K562 (cell line): ENCODE measurements at regions not wholly inside any gene's neighbourhood (a gene's known extent, or its start where the extent isn't known, plus 50 kb on each side); places are given as distances from the start of the nearest gene placed in this dataset.
A peak's percentile ranks its signal among the peaks of the same experiment; 100 is the strongest.

ENCODE experiments used
- ATAC-seq: fragments of 200-7000 bp; cut with Tn5 transposase; 3 replicates; pipeline ENCODE4 v1.9.1; 2020; ENCODE audit warnings: moderate library complexity
- BruUV-seq: library from RNA; stranded (reverse); fragments of 400-500 nt; replicated peaks from 2 replicates; lab custom pipeline; 2021; lab: Mats Ljungman, UMichigan
- CTCF ChIA-PET: fragments of 300-600 bp; formaldehyde crosslinking; extraction: SDS; loops from one replicate; lab custom pipeline; 2021; ENCODE audit warnings: low intra/inter-chr PET ratio; lab: Yijun Ruan, JAX
- POLR2A ChIA-PET: fragments of 300-600, 350-650 bp; sonication (Branson Sonifier 250); formaldehyde crosslinking; extraction: SDS; loops from one replicate; lab custom pipeline; 2021; ENCODE audit warnings: antibody characterized with exemption, inconsistent platforms; lab: Yijun Ruan, JAX
- DNase-seq, 4 experiments: peaks; one replicate each; pipeline versions ENCODE4 v3.0.0 to v3.0.0-alpha.2; 2011 to 2018; ENCODE audit warnings: low spot score in 3 of 4, mixed read lengths in 3 of 4; ENCODE audit errors: extremely low read depth in 1 of 4
- FAIRE-seq: peaks from 2 replicates; lab custom pipeline; 2011; peaks lifted over from hg19 to GRCh38; lab: Jason Lieb, UNC
- H2AFZ ChIP-seq: 2 replicates; pipeline ENCODE4 v1.6.0; 2011; ENCODE audit warnings: low read depth, low read length, control low read depth, inconsistent platforms
- H3K27ac ChIP-seq: fragments of 200-600 bp; 3 replicates; pipeline ENCODE4 v1.8.0; 2011; ENCODE audit warnings: low read depth, mild to moderate bottlenecking, control low read depth, inconsistent platforms, low read length, moderate library complexity, mixed read lengths; ENCODE audit errors: extremely low read depth
- H3K27me3 ChIP-seq, 2 experiments: fragments of 300-600 bp in 1 of 2; 2 replicates in 1 of 2; 3 replicates in 1 of 2; pipeline versions ENCODE4 v1.6.0 to v1.8.0; 2011; ENCODE audit warnings: inconsistent platforms in 2 of 2, low read length in 2 of 2, mild to moderate bottlenecking in 1 of 2, mixed read lengths in 1 of 2, moderate library complexity in 1 of 2; ENCODE audit not compliant: control insufficient read depth in 2 of 2, insufficient read depth in 2 of 2
- H3K36me3 ChIP-seq: fragments of 300-600 bp; 3 replicates; pipeline ENCODE4 v1.8.0; 2011; ENCODE audit warnings: mild to moderate bottlenecking, low read length, inconsistent platforms; ENCODE audit not compliant: control insufficient read depth, insufficient read depth
- H3K4me1 ChIP-seq, 2 experiments: fragments of 200-600 bp in 1 of 2; replicated peaks in 1 of 2; 2 replicates in 1 of 2; 3 replicates in 1 of 2; pipeline versions ENCODE4 v1.5.1 to v1.8.0; 2011; ENCODE audit warnings: inconsistent platforms in 2 of 2, low read length in 2 of 2, mild to moderate bottlenecking in 1 of 2, mixed read lengths in 1 of 2, moderate library complexity in 1 of 2; ENCODE audit not compliant: control insufficient read depth in 2 of 2, insufficient read depth in 2 of 2
- H3K4me2 ChIP-seq: 2 replicates; pipeline ENCODE4 v1.6.1; 2011; ENCODE audit warnings: low read length, control low read depth, inconsistent platforms, mixed read lengths; ENCODE audit not compliant: insufficient read depth
- H3K4me3 ChIP-seq: fragments of 200-600 bp; sonication (generic), shearing (Covaris generic); 2 replicates; pipeline ENCODE4 v1.5.1; 2016; ENCODE audit warnings: control low read depth, inconsistent platforms
- H3K79me2 ChIP-seq: fragments of 200-600 bp; 3 replicates; pipeline ENCODE4 v1.8.0; 2011; ENCODE audit warnings: low read length, inconsistent platforms; ENCODE audit not compliant: control insufficient read depth, insufficient read depth
- H3K9ac ChIP-seq, 2 experiments: 2 replicates each; pipeline versions ENCODE4 v1.6.0 to v1.6.1; 2011; ENCODE audit warnings: low read depth in 2 of 2, low read length in 2 of 2, control low read depth in 1 of 2, inconsistent platforms in 1 of 2, mild to moderate bottlenecking in 1 of 2, mixed read lengths in 1 of 2; ENCODE audit not compliant: insufficient read depth in 1 of 2
- H3K9me1 ChIP-seq: one replicate; pipeline ENCODE4 v1.6.0; 2011; ENCODE audit warnings: inconsistent platforms, mild to moderate bottlenecking, low read length, moderate library complexity; ENCODE audit not compliant: control insufficient read depth, insufficient read depth
- H3K9me3 ChIP-seq: replicated peaks from 2 replicates; pipeline ENCODE4 v1.5.1; 2011; ENCODE audit warnings: low read depth, low read length, inconsistent platforms; ENCODE audit not compliant: control insufficient read depth, insufficient read depth
- H4K20me1 ChIP-seq: replicated peaks from 2 replicates; pipeline ENCODE4 v1.6.1; 2011; ENCODE audit warnings: low read length, inconsistent platforms, mixed read lengths; ENCODE audit not compliant: control insufficient read depth, insufficient read depth
- ILF3 ChIP-seq: fragments of 450-650 bp; IDR thresholded peaks from 2 replicates; pipeline ENCODE4 v1.6.1; 2018; ENCODE audit warnings: antibody characterized with exemption, mild to moderate bottlenecking, moderate library complexity, borderline replicate concordance
- WGBS: fragments of 100-300 bp; shearing (Covaris generic); methylation state at CpG from one replicate; pipeline ENCODE4 v1.1.6; 2016; ENCODE audit warnings: low coverage, mixed read lengths; ENCODE audit not compliant: insufficient coverage; ENCODE audit errors: missing lambda C conversion rate; 5-methylcytosine and 5-hydroxymethylcytosine counted together
- in situ Hi-C: fragments of 300-500 bp; cut with MboI; formaldehyde crosslinking; loops from 4 replicates; pipeline ENCODE4 v1.15.0; 2018; ENCODE audit warnings: inconsistent platforms, mixed read lengths
- intact Hi-C: fragments of 100-400 bp; cut with micrococcal nuclease; formaldehyde crosslinking; loops from 2 replicates; pipeline ENCODE4 v1.14.2; 2022
- TF ChIP-seq, protein P1 (sequence below): sonication (generic); formaldehyde crosslinking; IDR thresholded peaks from 2 replicates; pipeline ENCODE4 v1.4.0; 2020; ENCODE audit warnings: mild to moderate bottlenecking, missing genetic modification reagents
- TF ChIP-seq, protein P2 (sequence below): fragments of 250-450 bp; sonication (Bioruptor Pico); IDR thresholded peaks from 2 replicates; pipeline ENCODE4 v1.8.0; 2022; ENCODE audit warnings: inconsistent platforms, mild to moderate bottlenecking, moderate library complexity, borderline replicate concordance
- TF ChIP-seq, protein P3 (sequence below): fragments of 450-650 bp; formaldehyde crosslinking; IDR thresholded peaks from 2 replicates; pipeline ENCODE4 v1.4.0; 2020; ENCODE audit warnings: mild to moderate bottlenecking, mixed read lengths

DNA sequence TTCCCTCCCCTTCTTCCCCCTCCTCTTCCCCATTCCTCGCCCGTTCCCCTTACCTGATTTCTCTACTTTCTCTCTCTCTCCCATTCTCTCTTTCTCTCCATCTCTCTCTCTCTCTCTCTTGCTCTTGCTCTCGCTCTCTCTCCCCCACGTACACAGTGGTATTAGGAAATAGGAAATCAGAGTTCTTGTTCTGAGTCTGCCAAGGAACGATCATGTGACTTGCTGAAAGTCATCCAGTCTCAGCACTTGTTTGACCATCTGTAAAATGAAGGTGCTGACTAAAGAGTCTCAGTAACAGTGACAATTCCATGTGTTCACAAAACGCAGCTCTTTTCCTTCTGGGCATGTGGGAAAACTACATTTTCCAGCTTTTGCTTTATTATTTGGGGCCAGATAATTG is 445.0 kb upstream of the TGFBR2 start:
- ChIA-PET CTCF (no interaction called here), POLR2A (no interaction called here)
- Histone ChIP-seq H3K79me2 (no peaks in the 10 kb centered on the region), H2AFZ (no peak overlapping the region), H3K27ac (no peak overlapping the region), H4K20me1 (no peaks in the 10 kb centered on the region), H3K4me3 (no peak overlapping the region), H3K4me1 (no peaks in the 10 kb centered on the region), H3K36me3 (no peaks in the 10 kb centered on the region), H3K9ac (no peak overlapping the region), H3K27me3 (no peaks in the 10 kb centered on the region), H3K4me2 (no peak overlapping the region), H3K9me3 (no peaks in the 10 kb centered on the region), H3K9me1 (no peaks in the 10 kb centered on the region)
- no peak for ATAC-seq
- no peak for DNase-seq
- WGBS = 4% methylated on average over 4 of the region's 6 CpGs
- intact Hi-C loops (no loop called here), in situ Hi-C loops (no loop called here)
- no peak for TF ChIP-seq ILF3
- TF ChIP-seq, protein P1, sequence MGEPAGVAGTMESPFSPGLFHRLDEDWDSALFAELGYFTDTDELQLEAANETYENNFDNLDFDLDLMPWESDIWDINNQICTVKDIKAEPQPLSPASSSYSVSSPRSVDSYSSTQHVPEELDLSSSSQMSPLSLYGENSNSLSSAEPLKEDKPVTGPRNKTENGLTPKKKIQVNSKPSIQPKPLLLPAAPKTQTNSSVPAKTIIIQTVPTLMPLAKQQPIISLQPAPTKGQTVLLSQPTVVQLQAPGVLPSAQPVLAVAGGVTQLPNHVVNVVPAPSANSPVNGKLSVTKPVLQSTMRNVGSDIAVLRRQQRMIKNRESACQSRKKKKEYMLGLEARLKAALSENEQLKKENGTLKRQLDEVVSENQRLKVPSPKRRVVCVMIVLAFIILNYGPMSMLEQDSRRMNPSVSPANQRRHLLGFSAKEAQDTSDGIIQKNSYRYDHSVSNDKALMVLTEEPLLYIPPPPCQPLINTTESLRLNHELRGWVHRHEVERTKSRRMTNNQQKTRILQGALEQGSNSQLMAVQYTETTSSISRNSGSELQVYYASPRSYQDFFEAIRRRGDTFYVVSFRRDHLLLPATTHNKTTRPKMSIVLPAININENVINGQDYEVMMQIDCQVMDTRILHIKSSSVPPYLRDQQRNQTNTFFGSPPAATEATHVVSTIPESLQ (CRISPR knock-in tag) = no peak
- TF ChIP-seq, protein P2, sequence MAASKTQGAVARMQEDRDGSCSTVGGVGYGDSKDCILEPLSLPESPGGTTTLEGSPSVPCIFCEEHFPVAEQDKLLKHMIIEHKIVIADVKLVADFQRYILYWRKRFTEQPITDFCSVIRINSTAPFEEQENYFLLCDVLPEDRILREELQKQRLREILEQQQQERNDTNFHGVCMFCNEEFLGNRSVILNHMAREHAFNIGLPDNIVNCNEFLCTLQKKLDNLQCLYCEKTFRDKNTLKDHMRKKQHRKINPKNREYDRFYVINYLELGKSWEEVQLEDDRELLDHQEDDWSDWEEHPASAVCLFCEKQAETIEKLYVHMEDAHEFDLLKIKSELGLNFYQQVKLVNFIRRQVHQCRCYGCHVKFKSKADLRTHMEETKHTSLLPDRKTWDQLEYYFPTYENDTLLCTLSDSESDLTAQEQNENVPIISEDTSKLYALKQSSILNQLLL = no peak
- TF ChIP-seq, protein P3, sequence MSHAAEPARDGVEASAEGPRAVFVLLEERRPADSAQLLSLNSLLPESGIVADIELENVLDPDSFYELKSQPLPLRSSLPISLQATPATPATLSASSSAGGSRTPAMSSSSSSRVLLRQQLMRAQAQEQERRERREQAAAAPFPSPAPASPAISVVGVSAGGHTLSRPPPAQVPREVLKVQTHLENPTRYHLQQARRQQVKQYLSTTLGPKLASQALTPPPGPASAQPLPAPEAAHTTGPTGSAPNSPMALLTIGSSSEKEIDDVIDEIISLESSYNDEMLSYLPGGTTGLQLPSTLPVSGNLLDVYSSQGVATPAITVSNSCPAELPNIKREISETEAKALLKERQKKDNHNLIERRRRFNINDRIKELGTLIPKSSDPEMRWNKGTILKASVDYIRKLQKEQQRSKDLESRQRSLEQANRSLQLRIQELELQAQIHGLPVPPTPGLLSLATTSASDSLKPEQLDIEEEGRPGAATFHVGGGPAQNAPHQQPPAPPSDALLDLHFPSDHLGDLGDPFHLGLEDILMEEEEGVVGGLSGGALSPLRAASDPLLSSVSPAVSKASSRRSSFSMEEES (CRISPR knock-in tag) = peak; percentile 80
- no TSS peak for BruUV-seq
- no peak for FAIRE-seq
